ENCODE measurements at regions not wholly inside any gene's neighbourhood (a gene's known extent, or its start where the extent isn't known, plus 50 kb on each side); places are given as distances from the start of the nearest gene placed in this dataset.

DNA sequence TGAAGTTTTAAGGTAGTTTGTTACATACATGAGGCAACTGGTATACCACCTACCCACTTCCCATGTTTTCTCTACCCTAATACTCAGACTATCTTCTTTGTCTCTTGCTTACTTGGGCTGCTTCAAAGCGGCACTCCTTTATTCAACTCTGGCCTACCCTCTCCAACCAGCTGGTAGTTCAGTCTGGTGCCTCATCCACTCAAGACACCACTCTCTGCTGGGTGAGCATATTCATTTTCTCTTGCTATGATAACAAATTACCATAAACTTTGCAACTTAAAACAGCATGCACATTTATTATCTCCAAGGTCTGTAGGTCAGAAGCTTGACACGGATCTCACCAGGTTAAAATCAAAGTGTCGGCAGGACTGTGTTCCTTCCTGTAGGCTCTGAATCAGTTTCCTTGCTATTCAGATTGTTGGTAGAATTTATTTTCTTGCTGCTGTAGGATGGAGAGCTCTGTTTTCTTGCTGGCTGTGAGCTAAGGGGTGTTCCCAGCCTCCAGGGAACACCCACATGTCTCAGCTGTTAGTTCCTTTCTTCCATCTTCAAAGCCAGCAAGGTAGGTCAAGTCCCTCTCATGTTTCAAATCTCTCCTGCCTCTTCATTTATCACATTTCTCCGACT is 666.0 kb downstream of the DIAPH3 start:
- in situ Hi-C loops (cut with MboI; ENCODE audit: low sequenced_read_pairs), result no loop called here

DNA sequence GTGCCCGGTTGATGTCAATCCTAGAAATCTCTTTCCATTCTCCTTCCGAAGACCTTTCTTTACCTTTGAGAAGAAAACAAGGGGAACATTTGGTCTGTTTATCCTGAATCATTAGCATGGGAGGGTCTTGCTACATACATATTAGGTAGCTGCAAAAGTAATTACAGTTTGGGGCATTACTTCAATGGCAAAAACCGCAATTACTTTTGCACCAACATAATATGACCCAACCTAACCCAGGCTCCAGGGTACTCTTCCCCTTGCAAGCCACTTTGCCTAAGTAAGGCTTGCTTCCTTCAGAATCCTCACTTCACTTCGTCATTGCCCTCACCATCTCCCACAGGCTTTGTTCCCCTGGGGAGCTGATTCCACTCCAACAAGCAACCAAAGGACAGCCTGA is 662.7 kb downstream of the DIAPH3 start:
- in situ Hi-C loops (cut with MboI; ENCODE audit: low sequenced_read_pairs), result no loop called here

GRCh38 chr13:59504407-59504806 is 659.3 kb downstream of the DIAPH3 start:
- in situ Hi-C loops (cut with MboI; ENCODE audit: low sequenced_read_pairs), result no loop called here

GRCh38 chr13:59510386-59510785 is 653.3 kb downstream of the DIAPH3 start:
- in situ Hi-C loops (cut with MboI; ENCODE audit: low sequenced_read_pairs), result no loop called here

DNA sequence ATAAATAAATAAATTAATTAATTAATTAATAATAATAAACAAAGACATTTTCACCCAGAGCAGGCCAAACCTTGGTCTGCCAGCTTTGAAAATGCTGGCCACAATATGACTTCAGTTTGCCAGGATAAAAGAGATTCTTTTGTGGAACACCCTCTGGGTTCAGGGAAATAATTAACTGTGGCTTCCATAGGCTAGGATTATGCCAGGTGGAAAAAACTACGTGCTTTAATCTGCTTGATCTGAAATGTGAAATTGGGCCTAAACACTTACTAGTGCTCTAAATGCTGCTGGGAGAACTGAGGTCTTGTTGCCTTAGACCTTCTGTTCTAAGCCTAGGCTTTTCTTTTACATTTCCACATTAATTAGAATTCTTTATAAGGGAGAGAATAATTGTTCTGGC is 650.0 kb downstream of the DIAPH3 start:
- in situ Hi-C loops (cut with MboI; ENCODE audit: low sequenced_read_pairs), result no loop called here

- in situ Hi-C loops (cut with MboI; ENCODE audit: low sequenced_read_pairs), result no loop called here
Observed at GRCh38 chr13:59514316-59514715, 649.4 kb downstream of the DIAPH3 start.

- in situ Hi-C loops (cut with MboI; ENCODE audit: low sequenced_read_pairs), result no loop called here
Observed at GRCh38 chr13:59519819-59520218, 643.9 kb downstream of the DIAPH3 start.

DNA sequence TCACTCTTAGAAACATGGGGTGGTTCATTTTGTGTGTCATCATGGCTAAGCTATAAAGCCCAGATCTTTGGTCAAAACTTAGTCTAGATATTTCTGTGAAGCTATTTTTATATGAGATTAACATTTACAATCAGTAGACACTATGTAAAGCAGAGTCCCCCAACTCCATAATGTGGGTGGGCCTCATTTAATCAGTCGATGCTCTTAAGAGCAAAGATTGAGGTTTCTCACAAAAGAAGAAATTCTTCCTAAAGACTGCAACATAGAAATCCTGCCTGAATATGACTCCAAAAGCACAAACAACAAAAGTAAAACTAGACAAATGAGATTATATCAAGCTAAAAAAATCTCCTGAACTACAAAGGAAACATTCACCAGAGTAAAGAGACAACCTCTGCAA is 642.2 kb downstream of the DIAPH3 start:
- in situ Hi-C loops (cut with MboI; ENCODE audit: low sequenced_read_pairs), result no loop called here

- in situ Hi-C loops (cut with MboI; ENCODE audit: low sequenced_read_pairs), result no loop called here
Observed at GRCh38 chr13:59522652-59523051, 641.1 kb downstream of the DIAPH3 start.

DNA sequence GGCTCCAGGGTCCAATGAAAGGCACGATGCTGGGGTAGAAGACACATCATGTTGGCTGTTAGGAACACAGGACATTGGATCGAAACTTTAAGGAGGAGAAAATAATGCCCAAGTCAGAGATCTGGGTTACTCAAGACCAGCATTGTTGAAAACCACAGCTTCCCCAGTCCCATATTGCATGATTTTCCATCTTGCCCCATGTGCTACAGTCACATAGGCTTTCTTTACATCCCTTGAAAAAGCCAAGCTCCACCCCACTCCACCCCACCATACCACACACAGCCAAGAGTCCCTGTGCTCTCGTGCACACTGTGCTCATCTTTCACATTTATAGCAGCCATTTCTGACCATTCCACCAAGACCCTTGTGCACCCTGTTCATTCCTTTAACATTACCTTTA is 636.2 kb downstream of the DIAPH3 start:
- in situ Hi-C loops (cut with MboI; ENCODE audit: low sequenced_read_pairs), result loop anchor here (25.0 kb wide), 1 partner anchor 110 kb away; no protein-coding TSS in a partner anchor

DNA sequence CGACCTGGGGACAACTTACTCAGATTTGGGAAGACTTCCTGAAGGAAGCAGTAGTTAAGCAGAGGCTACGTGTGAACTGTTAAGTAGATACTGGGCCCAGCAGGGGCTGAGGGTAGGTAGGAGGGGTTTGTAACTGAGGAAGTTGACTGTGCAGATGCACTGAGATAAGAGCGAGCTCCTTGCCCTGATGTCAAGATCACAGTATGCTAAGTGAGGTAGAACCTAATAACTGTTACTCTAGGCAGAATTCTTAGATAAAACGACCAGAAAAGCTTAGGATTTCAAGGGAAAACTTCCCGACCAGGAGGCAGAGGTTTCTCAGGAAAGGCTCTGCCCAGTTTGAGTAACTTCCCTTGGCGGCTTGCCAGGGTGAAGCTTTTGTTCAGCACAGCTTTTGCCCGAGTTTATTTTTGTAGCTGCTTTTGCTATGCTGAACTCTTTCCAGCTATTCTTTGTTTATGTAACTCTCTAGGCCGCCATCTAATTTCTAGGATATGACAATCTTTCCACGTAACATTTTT is 632.1 kb downstream of the DIAPH3 start:
- in situ Hi-C loops (cut with MboI; ENCODE audit: low sequenced_read_pairs), result loop anchor here (25.0 kb wide), 1 partner anchor 106 kb away; no protein-coding TSS in a partner anchor

GRCh38 chr13:59532405-59532804 is 631.3 kb downstream of the DIAPH3 start:
- in situ Hi-C loops (cut with MboI; ENCODE audit: low sequenced_read_pairs), result loop anchor here (25.0 kb wide), 1 partner anchor 105 kb away; no protein-coding TSS in a partner anchor

DNA sequence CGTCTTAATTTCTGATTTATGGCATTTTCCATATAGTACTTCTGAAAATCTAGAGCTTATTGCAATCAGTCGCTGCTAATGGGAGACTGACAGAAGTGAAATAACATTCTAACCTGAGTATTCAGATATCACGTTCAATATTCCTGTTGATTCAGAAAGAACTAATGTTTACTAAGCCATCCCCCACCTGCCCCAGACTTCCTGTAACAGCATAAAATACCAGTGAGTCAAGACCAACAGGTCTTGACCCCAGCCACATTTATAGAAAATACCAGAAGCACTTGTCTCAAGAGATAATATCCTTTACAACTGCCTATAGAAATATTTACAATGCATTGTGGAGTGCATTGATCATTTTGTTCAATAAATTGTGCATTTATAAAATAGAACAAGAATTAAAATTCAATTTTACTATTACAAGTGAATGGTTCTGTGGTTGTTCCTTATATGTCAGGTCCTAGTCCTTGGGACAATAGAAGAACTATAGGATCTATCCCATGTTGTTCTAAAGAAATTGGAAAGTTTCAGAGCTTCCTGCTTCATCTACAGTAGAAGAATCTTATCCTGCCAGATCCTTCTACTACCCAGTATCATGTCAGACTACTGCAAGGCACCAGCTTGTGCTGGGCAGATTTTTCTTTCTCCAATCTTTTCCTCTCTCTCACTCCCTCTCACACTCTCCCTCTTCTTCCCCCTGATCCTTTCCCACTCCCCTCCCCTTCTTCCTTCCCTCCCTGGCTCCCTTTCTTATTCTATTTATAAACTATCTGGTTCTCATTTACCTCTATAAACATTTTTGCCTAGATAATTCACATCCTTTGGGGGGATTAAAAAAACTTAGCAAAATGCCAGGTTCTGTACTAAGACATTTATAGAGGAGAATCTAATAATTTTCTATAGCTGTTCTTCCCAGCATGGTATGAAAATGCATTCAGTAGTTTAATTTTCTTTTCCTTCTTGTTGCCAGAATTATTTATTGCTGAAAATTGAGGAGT is 629.9 kb downstream of the DIAPH3 start:
- in situ Hi-C loops (cut with MboI; ENCODE audit: low sequenced_read_pairs), result loop anchor here (25.0 kb wide), 1 partner anchor 103 kb away; no protein-coding TSS in a partner anchor

- in situ Hi-C loops (cut with MboI; ENCODE audit: low sequenced_read_pairs), result loop anchor here (25.0 kb wide), 1 partner anchor 102 kb away; no protein-coding TSS in a partner anchor
Observed at GRCh38 chr13:59534806-59535205, 628.9 kb downstream of the DIAPH3 start.

GRCh38 chr13:59537500-59537899 is 626.2 kb downstream of the DIAPH3 start:
- in situ Hi-C loops (cut with MboI; ENCODE audit: low sequenced_read_pairs), result loop anchor here (25.0 kb wide), 1 partner anchor 100 kb away; no protein-coding TSS in a partner anchor

DNA sequence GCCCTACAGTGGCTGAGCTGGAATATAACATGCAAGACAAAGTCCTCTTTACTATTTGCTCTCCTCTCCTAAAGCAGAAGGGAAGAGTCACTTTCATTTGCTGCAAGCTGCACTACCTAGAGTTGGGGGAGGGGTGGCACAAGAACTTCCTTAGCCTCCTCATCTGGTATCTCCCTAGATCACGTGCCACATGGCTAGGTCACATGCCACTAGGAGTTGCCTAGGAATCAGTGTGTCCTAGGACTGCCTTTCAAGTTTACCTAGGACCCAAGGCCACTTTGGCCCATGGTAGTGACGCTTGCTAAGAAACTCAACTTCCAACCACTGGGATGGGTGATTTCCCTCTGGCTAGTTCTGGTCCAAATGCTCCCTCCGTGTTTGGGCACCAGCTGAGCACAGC is 625.2 kb downstream of the DIAPH3 start:
- in situ Hi-C loops (cut with MboI; ENCODE audit: low sequenced_read_pairs), result loop anchor here (25.0 kb wide), 1 partner anchor 99 kb away; no protein-coding TSS in a partner anchor

GRCh38 chr13:59542303-59542702 is 621.4 kb downstream of the DIAPH3 start:
- in situ Hi-C loops (cut with MboI; ENCODE audit: low sequenced_read_pairs), result loop anchor here (25.0 kb wide), 1 partner anchor 95 kb away; no protein-coding TSS in a partner anchor

GRCh38 chr13:59543418-59543817 is 620.3 kb downstream of the DIAPH3 start:
- in situ Hi-C loops (cut with MboI; ENCODE audit: low sequenced_read_pairs), result loop anchor here (25.0 kb wide), 1 partner anchor 94 kb away; no protein-coding TSS in a partner anchor

- in situ Hi-C loops (cut with MboI; ENCODE audit: low sequenced_read_pairs), result loop anchor here (25.0 kb wide), 1 partner anchor 92 kb away; no protein-coding TSS in a partner anchor
Observed at GRCh38 chr13:59545007-59545406, 618.7 kb downstream of the DIAPH3 start.

DNA sequence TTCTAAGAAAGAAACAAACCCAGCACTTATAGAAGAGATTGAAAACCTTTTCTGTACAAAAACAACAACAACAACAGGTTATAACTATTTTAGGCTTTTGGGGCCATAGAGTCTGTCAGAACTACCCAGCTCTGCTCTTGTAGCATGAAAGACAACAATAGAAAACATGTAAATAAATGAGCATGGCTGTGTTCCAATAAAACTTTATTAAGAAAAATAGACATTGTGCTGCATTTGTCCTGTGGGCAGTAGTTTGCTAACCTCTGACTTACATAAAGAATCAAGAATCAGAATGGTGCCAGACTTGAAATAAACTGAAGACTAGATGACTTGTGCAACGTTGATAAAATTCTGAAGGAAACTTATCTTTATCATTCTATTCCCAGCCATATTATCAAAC is 617.5 kb downstream of the DIAPH3 start:
- in situ Hi-C loops (cut with MboI; ENCODE audit: low sequenced_read_pairs), result loop anchor here (25.0 kb wide), 1 partner anchor 91 kb away; no protein-coding TSS in a partner anchor

- in situ Hi-C loops (cut with MboI; ENCODE audit: low sequenced_read_pairs), result loop anchor here (25.0 kb wide), 1 partner anchor 89 kb away; no protein-coding TSS in a partner anchor
Observed at GRCh38 chr13:59547950-59548349, 615.8 kb downstream of the DIAPH3 start.
